Heart left ventricle (tissue), 13 donors: ENCODE measurements at regions not wholly inside any gene's neighbourhood (a gene's known extent, or its start where the extent isn't known, plus 50 kb on each side); places are given as distances from the start of the nearest gene placed in this dataset.

Source experiments
- CTCF ChIP-seq, 12 donors: fragments of 200-600 bp; sonication (generic) in 4 of 12; IDR thresholded peaks; one replicate each; pipeline versions ENCODE4 v1.5.0 to v1.8.0; 2018 to 2022; ENCODE audit warnings: antibody characterized with exemption in 12 of 12, mild to moderate bottlenecking in 5 of 12
- POLR2A ChIP-seq, 2 donors: fragments of 450-650 bp; IDR thresholded peaks; one replicate each; pipeline ENCODE4 v1.6.1; 2017; ENCODE audit warnings: antibody characterized with exemption in 2 of 2, mild to moderate bottlenecking in 2 of 2, moderate library complexity in 2 of 2
- donor health status: ischemic (EF 13 %, LVEDD 7.1; RV severe dilation, severe dysfunction).
- donor health status: DM: no; HTN: yes; CAD: no.
- donor health status: DM: no; HTN: no; CAD: no.
- donor health status: ischemic (EF 25% LVEDD 6.9; RV normal size, moderate dysfunction).
- donor health status: ischemic (EF 25% LVEDD 5.7; RV mildly dilated, moderate dysfunction).
- donor health status: ischemic (EF 35%, LVEDD 5.7; RV mildly dilated, moderate dysfunction).
- donor health status: nonischemic (EF 11% LVEDD 7.7; RV severe dilation, severe dysfunction).
- donor health status: DM: yes; HTN: yes; CAD: no.
- donor health status: PGD.
- donor health status: ischemic (EF 29% LVEDD 5.4; RV normal size, mild dysfunction).
- donor health status: nonischemic (EF 23%, LVEDD 6.1; RV moderate dilation, normal function).

GRCh38 chr5:27234916-27235315 lies 196.5 kb upstream of the CDH9 start:
- TF ChIP-seq CTCF (IDR thresholded peaks at IDR 0.05) = no peak
- no peak for TF ChIP-seq POLR2A (IDR thresholded peaks at IDR 0.05)
